GM19452 (cell line): ENCODE measurements at regions not wholly inside any gene's neighbourhood (a gene's known extent, or its start where the extent isn't known, plus 50 kb on each side); places are given as distances from the start of the nearest gene placed in this dataset.

Experiments used
- ATAC-seq: cut with Tn5 transposase; IDR thresholded peaks from one replicate; pipeline ENCODE4 v1.9.1; 2021; ENCODE audit not compliant: unreplicated experiment

DNA sequence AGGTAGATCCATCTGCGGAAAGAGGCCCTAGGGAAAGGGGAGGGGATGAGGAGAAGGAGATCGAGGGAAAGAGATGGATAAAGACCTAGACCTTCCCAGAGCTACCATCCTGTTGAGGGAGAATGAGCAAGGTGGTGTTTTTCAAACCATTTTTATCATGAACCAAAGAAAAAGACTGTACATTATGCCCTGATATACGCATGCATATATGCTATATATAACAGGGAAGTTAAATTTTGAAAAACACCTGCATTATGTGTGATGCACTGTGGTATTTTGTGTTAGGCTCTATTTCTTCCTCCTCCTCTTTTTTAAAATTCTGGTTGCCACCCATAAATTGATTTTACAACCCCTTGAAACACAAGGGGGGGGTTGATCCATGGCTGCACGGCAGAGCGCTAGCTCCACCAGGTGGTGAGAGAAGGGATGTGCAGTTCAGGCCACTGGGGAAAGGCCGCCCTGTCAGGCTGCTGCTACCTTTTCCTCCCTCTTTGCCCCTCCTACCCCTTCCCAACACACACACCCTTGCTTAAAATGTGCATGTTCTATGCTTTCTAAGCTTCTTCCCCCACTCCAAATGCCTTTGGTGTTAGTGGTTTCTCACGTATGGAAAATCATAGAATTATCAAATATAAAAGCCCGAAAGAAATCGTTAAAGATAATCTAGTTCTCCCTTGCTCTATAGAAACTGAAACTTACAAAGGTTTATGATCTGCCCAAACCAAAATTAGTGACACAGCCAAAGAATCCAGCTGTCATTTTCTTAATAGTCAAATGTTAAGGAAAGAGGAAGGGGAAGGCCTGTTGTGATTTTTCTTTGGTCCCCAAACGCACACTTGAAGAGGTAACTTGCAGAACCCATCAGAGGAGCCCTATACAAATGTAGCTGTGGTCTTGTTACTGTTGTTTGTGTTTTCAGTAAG lies 262.0 kb upstream of the UMPS start:
- no peak for ATAC-seq

- no peak for ATAC-seq
Measured at GRCh38 chr3:124469555-124469954, 260.7 kb upstream of the UMPS start.

GRCh38 chr3:124478830-124479229 lies 251.4 kb upstream of the UMPS start:
- ATAC-seq = no peak

DNA sequence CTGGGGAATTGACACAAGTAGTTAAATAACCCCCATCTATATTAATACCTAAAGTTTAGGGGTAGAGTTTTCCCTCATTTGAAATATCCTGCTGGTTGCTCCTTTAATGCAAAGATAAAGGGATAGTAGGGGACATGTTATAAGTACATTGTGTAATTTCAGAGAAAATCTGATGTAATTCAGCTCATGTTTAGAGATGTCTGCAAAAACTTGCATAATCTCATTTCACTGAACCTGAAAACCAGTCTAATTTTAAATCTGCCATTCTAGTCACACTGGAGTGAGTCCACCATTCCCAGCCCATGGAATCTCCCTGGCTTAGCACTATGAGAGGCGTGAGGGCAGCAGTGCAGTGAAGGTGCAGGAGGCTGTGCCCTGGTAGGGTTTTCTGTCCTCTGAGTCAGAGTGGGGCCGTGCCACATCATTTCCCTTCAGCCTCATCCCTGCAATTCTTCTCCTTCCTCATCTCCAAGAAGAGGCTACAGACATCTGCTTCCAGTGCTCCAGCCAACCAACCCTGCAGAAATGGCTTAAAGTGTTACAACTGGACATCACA lies 246.3 kb upstream of the UMPS start:
- no peak for ATAC-seq

- ATAC-seq = no peak
Measured at GRCh38 chr3:124486324-124486723, 243.9 kb upstream of the UMPS start.

DNA sequence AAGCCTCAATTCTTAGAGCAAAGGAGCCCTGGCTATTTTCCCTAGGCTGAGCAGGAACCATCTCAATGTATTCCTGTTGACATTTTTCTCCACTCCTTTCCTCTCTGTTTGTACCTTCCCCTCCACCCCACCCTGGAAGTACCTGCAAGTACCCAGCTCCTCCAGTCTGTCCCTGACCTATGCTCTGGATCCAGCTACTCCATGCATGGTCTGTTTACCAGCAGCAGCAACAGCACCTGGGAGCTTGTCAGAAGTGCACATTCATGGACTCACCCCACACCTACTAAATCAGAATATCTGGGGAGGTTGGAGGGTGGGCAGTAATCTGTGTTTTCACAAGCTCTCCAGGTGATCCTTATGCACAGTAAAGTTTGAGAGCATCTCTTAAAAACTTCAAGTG lies 240.7 kb upstream of the UMPS start:
- no peak for ATAC-seq

- ATAC-seq = no peak
Measured at GRCh38 chr3:124491098-124491497, 239.2 kb upstream of the UMPS start.

- no peak for ATAC-seq
Measured at GRCh38 chr3:124491875-124492274, 238.4 kb upstream of the UMPS start.

- ATAC-seq = no peak
Measured at GRCh38 chr3:124492824-124493223, 237.4 kb upstream of the UMPS start.

DNA sequence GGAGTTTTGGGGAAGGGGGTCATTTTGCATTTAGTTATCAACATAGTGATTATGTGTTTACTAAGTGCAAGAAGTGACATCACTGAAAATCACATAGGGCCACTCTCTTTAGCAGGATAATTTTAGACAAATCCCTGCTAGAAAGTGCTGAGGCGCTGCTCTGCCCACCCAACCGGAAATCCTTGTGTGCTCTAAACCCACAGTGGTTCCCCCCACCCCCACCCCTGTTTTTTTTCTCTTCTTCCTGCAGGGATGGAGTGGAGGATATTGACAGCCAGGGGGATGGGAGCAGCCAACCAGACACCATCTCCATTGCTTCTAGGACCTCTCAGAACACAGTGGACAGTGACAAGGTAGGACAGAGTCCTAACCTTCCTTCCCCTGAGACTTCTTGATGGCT lies 234.2 kb upstream of the UMPS start:
- no peak for ATAC-seq

- ATAC-seq = no peak
Measured at GRCh38 chr3:124497487-124497886, 232.8 kb upstream of the UMPS start.

- ATAC-seq = no peak
Measured at GRCh38 chr3:124498891-124499290, 231.4 kb upstream of the UMPS start.

DNA sequence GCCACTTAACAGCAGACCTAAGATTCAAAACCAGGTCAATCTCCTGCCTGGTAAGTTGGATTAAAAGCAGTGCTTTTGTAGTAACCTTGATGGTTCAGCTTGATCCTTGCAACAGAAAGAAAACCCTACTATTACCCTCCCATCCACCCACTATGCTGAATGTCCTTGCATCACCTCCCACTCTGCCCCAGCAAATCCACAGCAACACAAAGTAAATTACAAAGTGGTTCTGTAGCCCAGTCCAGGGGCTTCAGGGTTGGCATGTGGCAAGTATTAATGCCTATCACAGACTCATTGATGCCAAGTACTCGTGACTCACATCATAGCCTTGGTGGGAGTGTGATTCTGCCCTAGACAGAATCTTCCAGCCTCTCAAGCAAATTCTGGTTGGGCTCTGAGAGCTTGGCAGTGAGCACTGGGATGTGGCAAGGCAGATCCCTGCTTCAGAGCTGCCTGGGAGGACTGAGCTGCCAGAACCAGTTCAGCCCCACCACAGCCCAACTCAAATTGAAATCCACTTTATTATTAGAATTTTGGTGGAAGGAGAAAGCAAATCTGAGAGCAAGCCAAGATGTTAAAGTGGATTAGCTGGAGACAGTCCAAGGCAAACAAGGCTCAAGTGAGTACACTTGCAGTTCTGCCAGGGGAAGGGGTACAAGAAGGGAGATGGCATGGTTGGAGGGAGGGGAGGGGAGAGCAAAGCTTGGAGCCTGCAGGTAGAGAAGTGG lies 225.8 kb upstream of the UMPS start:
- no peak for ATAC-seq

DNA sequence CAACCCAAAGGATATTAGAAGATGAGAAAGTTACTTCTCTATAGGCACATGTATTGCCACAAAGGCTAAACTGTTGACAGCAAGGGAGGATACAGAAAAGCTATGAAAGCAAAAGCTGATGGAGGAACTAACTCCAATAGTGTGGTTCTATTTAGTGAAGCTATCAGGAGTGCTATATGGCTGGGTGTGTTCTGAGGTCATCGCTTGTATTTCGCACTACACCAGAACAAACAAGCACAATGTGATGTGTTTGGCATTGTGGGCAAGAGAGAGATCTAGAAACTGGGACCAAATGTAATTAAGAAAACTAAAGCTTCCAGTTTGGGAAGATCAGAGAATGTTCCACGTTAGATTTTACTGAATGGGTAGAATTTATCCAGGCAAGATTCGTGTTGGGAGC lies 220.4 kb upstream of the UMPS start:
- no peak for ATAC-seq

DNA sequence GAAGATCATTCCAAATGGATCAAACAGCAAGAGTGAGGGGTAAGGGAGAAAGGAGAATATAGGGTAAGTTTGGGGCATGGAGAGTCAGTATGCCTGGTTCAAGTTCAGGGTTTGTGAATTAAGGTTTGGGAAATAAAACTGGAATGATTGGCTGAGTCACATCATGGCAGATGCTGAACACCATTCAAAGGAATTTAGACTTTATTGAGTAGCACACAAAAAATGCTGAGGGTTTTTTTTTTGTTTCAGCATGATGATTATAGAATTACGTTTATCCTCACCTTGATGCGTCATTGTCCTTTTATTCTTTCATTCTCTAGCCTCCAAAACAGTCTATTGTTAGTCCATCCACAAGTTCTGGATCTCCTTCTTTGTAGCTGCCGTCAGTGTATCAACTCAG lies 220.0 kb upstream of the UMPS start:
- ATAC-seq = no peak

DNA sequence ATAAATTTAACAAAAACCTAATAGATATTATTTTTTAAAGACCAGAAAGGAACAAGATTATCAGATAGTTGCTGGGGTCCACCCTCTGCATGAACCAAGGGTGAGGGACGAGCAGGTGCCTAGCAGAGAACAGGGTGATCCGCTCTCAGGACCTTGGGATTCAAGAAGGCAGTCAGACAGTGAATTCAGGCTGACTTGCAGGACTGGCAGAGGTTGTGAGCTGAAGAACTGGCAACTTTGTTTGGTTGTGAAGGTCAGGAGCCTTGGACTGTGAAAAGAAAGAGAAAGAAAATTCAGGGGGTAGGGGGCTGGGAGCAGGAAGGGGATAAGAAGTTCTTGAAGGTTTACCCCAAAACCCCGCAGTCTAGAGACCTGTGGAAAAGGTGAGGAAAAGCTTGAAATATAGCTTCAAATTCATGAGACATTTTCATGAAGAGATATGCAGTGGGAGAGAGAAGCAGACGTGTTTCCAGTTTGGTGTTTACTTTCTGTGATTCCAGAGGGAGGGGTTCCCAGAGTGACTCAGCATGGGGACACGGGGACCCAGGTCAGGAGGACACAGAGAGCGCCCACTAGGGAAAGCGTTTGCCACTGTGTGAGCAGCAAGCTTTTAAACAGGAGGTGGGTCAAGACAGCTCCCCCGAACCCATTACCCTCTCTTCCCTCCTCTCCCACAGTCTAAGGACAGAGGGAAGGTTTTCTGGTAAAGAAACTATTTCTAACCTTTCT lies 217.2 kb upstream of the UMPS start:
- ATAC-seq = no peak

GRCh38 chr3:124513610-124513997 lies 216.6 kb upstream of the UMPS start:
- ATAC-seq = no peak

- no peak for ATAC-seq
Measured at GRCh38 chr3:124514683-124515082, 215.6 kb upstream of the UMPS start.

DNA sequence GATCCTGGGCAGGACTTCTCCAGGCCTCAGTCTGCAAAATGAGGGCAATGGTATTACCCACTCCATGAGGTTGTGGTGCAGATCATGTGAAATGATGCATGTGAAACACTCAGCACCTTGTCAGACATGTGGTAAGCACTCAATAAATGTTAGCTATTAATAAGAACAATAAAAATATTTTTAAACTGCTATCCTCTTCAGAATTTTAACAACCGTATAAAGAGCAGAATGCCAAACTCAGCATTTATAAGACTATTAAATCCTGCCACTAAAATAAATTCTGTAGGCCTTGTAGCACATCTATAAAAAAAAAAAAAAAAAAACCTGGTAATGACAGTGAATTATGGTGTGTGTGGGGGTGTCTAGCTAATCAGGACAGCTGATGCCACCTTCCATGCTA lies 213.9 kb upstream of the UMPS start:
- ATAC-seq = no peak

DNA sequence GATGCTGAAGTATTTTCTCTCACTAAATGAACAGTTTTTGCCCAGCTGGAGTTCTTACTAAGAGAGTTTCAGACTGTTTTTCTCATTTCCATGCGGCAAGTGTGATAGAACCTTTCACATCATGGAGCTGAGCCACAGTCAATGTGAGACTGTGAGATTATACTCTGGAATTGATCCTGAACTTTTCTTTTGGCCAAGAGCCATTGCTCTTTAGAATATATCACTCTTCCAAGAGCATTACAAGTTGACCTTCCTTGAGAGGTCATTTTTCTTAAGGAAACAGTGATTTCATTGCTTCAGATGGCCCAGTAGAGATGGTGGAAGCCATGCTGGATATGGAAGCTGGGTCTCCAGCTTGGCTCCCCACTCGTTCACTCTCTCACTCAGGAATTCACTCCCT lies 212.9 kb upstream of the UMPS start:
- ATAC-seq = no peak

GRCh38 chr3:124518350-124518749 lies 211.9 kb upstream of the UMPS start:
- no peak for ATAC-seq
